ENCODE measurements at regions not wholly inside any gene's neighbourhood (a gene's known extent, or its start where the extent isn't known, plus 50 kb on each side); places are given as distances from the start of the nearest gene placed in this dataset.
"Not testable (repeated sequence)": the region's sequence is repeated elsewhere in the genome, so short reads cannot be mapped to it uniquely, and the experiment has no call there.

DNA sequence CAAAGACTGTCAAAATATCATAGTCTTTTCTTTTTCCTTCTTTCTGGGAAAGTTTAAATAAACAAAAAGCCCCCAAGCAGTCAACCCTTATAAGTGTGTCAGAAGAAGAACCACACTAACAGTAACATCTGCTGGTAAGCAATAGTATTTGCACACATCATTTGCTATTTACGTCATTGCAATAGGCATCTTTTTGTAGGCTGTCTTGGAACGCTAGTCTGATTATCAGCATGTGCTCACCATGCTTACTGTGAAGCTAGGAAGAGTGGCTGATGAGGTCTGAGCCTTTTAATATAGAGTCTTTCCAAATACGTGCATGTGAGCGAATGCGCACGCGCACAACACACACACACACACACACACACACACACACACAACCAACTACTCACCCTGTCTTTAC lies 599.0 kb upstream of the TPK1 start:
- DNase-seq: no peak

DNA sequence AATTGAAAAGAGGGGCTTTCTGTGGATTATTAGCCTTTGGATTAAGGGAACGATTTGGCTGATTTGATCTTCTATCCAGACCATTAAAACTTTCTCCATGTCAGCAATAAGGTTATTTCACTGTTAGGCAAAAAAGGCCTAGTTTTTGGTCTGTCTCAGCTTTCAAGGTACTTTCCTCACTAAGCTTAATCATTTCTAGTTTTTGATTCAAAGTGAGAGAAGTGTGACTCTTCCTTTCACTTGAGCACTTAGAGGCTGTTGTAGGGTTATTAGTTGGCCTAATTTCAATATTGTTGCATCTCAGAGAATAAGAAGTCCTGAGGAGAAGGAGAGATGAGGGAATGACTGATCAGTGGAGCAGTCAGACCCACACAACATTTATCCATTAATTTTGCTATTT lies 596.0 kb upstream of the TPK1 start:
- no peak for DNase-seq

GRCh38 chr7:145418481-145418880 lies 582.6 kb upstream of the TPK1 start:
- not testable (repeated sequence) for DNase-seq

DNA sequence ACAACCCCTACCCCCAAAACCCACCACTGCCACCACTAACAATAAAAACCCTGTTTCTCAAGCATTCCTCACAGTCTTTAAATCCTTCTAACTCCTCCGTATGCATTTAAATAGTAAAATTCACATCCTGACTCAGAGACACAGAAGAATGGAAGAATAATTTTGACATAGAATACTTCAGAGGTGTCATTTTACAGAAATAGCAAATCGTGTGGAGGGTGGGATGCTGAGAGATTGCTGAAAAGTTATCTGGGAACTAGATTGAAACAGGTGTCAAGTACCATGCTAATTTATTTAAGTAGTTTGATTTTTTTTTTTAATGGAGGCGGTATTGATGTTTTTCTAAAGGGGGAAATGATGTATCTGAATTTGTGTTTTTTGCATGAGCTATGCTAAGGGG lies 575.2 kb upstream of the TPK1 start:
- no peak for DNase-seq

GRCh38 chr7:145398758-145399157 lies 562.9 kb upstream of the TPK1 start:
- DNase-seq: no peak

DNA sequence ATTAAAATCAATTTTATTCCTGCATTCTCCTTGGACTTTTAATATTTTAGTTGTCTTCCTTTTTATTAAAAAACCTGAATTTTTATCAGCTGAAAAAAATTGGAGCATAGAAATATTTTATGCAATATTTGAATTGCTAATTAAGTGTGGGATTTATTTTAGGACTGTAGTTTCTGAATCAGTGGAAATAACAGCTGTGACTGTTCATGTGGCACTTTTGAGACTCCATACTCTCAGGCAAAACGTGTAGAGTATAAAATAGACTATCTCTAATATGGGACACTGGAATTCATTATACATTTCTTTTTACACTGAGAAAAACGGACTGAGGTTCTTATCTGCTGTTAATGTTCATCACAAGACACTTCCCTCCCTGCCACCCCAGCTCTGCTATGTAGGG lies 558.3 kb upstream of the TPK1 start:
- no peak for DNase-seq

DNA sequence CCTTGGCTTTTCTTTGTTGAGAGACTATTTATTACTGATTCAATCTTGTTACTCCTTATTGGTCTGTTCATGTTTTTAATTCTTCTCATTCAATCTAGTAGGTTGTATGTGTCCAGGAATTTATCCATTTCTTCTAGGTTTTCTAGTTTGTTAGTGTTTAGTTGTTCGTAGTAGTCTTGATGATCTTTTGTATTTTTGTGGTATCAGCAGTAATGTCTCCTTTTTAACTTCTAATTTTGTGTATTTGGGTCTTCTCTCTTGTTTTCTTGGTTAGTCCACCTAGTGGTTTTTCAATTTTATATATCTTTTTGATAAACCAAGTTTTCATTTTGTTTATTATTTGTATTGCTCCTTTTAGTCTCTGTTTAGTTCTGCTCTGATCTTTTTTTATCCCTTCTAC lies 546.9 kb upstream of the TPK1 start:
- DNase-seq: no peak

- no peak for DNase-seq
Observed at GRCh38 chr7:145378197-145378596, 542.3 kb upstream of the TPK1 start.

GRCh38 chr7:145360511-145361100 lies 524.8 kb upstream of the TPK1 start:
- DNase-seq: no peak

- no peak for DNase-seq
Observed at GRCh38 chr7:145350334-145350733, 514.5 kb upstream of the TPK1 start.

DNA sequence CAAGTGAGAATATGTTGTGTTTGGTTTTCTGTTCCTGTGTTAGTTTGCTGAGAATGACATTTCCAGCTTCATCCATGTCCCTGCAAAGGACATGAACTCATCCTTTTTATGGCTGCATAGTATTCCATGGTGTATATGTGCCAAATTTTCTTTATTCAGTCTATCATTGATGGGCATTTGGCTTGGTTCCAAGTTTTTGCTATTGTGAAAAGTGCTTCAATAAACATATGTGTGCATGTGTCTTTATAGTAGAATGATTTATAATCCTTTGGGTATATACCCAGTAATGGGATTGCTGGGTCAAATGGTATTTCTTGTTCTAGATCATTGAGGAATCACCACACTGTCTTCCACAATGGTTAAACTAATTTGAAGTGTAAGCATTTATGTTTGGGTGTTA lies 513.6 kb upstream of the TPK1 start:
- not testable (repeated sequence) for DNase-seq

- DNase-seq: no peak
Observed at GRCh38 chr7:145347271-145347670, 511.4 kb upstream of the TPK1 start.

- no peak for DNase-seq
Observed at GRCh38 chr7:145339319-145339718, 503.5 kb upstream of the TPK1 start.

DNA sequence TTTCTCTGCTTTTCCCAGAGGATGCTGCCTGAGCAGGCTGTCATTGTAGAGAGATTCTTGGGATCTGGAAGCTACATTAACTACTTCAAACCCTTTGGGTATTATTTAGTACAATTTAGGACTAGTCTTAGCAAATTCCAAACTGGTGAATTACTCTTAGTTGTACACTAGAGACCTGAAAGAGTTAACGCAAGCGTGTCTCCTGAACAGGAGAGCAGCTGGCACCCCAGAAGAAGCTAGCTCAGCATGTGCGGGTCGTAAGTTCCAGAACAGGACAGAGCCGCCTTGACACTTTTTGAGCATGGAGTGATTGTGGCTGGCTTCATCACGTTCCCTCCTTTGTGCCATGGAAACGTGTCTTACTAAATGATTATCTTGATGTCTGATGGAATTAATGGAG lies 495.7 kb upstream of the TPK1 start:
- DNase-seq: no peak

DNA sequence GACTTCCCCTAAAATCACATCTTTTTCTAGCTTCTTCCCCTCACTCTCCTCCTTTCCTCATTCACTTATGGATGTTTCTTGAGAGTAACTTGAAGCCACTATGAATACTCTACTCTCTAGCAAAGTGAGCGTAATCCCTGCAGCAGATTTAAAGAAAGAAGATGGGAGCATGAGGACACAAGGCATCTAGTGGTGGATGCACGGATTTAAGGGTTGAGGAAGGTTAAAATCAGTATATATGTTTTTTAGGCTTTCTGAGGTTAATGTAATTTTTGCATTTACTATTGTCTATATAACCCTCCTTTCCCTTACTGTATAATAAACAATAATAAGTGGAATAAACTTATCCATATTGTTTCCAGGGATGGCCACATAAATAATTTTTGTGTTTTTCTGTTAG lies 495.2 kb upstream of the TPK1 start:
- DNase-seq: no peak

DNA sequence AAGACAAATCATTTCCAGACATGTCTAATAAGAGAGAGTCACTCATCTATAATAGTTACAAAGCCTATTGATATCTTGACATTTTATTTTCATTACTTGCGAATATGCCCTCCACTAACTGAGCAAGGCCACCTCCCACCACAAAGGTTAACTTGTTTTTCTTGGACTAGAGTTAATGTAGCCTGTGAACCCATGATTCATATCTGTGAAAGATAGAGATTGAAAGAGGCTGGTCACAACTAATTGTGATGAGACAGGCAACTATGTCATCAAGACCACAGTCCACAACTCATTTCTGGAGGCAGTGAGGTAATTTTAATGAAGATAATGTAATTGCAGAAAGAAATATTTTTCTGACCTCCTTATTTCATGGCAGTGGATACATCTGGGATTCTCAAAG lies 491.8 kb upstream of the TPK1 start:
- DNase-seq: no peak

- DNase-seq: no peak
Observed at GRCh38 chr7:145324081-145324480, 488.2 kb upstream of the TPK1 start.

GRCh38 chr7:145313551-145313950 lies 477.7 kb upstream of the TPK1 start:
- no peak for DNase-seq

DNA sequence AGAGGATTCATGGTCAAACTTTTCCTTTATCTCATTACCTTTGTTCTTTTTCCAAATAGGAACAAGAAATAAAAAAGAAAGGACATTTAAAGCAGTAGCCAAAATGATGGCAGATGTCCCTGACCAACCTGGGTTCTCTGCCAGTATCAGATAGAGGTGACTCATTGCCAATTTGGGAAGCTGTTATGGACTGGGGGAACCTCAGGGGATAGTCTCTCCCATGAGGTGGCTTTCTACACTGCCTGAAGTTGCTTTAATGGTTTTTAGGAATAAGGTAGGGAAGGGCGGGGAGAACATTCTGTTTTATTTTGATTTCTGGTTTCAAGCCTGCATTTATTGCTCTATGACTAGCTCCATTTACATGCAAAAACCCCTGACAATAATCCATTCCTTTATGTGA lies 457.9 kb upstream of the TPK1 start:
- no peak for DNase-seq

GRCh38 chr7:145293228-145293701 lies 457.4 kb upstream of the TPK1 start:
- no peak for DNase-seq

DNA sequence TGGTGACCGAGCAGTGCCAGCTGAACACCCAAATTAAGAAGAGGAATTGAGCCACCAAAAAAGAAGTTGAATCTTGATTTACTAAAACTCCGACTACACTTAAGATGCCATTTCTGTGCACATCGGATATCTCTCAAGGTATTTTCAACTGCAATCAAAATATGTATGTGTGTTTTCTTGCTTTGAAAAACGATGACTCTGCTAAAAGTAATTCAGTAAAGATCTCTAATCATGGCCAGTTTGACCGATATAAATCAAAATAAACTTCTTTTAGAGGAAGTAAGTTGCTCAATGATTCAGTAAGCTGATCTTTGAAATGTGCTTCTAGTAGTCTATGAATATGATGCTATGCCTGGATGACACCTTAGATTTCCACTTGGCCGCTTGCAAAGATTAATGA lies 453.5 kb upstream of the TPK1 start:
- no peak for DNase-seq

DNA sequence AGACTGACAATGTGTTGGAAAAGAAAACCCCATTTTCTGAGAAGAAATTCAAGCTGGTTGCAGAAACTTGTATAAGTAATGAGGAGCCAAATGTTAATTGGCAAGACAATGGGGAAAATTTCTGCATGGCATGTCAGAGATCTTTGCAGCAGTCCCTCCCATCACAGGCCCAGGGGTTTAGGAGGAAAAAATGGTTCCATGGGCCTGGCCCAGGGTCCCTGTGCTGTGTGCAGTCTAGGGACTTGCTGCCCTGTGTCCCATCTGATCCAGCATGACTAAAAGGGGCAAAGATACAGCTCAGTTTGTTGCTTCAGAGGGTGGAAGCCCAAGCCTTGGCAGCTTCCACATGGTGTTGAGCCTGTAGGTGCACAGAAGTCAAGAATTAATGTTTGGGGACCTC lies 440.3 kb upstream of the TPK1 start:
- no peak for DNase-seq

GRCh38 chr7:145269418-145270161 lies 433.7 kb upstream of the TPK1 start:
- no peak for DNase-seq

DNA sequence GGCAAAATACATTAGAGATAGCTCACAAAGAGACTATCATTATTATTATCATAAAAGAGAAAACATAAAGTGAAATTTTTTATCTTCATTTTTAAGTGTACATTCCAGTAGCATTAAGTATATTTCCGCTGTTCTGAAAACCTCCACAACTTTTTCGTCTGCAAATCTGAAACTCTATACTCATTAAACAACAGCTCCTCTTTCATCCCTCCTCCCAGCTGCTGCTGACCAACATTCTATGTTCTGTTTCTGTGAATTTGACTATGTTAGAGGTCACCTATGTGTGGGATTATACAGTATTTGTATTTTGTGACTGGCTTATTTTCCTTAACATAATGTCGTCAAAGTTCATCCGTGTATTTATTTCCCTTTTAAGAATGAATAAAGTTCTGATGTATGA lies 429.3 kb upstream of the TPK1 start:
- no peak for DNase-seq

GRCh38 chr7:145263886-145264285 lies 428.0 kb upstream of the TPK1 start:
- DNase-seq: no peak
